ENCODE measurements at regions not wholly inside any gene's neighbourhood (a gene's known extent, or its start where the extent isn't known, plus 50 kb on each side); places are given as distances from the start of the nearest gene placed in this dataset.

GRCh38 chr5:175388531-175388930 is 55.5 kb downstream of the DRD1 start:
- DNase-seq (ENCODE audit: low read depth): no peak

DNA sequence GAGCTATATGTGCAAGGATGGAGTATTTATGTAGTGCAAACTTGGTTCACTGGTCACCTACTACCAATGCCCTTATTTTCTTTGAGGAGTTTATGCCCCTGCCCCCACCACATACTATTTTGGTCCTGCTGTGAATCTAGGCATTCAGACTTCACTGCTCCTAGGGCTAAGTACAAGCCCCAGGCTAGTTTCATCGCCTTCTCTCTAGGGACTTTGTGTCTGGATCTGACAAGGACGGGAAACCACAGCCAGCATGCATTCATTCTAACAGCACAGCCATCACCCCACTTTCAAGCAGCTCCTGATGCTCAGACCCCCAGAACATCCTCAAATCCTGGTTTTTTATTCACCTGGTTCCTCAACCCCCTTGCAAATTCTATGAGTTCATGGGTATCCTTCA is 56.8 kb downstream of the DRD1 start:
- no peak for DNase-seq (ENCODE audit: low read depth)

DNA sequence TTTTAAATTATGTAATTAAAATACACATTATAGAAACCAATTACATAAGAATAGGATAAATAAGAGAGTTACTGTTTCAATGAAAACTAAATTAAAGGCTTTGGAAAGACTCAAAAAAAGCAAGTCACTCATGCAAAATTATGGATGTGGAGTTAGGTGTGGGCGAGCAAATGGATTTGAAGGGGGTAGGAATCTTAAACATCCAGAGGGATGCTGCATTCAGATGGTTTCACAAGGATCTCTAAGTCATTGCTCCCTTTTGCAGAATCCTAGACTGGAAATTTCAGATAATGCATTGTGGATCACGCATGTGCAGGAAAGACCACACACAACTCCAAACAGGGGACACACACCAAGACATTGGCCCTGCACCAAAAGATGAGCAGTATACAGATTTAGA is 57.5 kb downstream of the DRD1 start:
- DNase-seq (ENCODE audit: low read depth): no peak

DNA sequence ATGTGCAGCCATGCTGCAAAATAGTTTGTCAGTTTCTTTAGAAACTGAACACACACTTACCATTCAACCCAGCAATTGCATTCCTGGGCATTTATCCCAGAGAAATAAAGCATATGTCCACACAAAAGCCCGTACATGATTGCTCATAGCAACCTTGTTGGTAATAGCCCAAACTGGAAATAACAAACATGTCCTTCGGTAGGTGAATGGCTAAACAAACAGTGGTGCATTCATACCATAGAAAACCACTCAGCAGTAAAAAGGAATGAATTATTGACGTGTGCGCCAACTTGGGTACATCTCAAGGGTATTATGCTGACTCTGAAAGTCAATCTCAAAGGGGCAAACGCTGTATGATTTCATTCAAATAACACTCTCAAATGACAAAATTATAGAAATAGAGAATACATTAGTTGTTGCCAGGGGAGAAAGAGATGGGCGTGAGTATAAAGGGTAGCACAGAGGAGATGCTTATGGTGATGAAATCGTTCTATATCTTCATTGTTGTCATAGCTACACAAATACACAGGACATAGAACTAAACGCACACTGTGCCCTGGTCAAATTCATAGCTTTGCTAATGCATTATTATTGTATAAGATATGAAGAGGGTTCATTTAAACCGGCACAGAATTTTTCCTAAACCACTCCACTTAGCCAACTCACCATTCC is 58.2 kb downstream of the DRD1 start:
- DNase-seq (ENCODE audit: low read depth): no peak

- no peak for DNase-seq (ENCODE audit: low read depth)
Measured at GRCh38 chr5:175384724-175385552, 59.0 kb downstream of the DRD1 start.

DNA sequence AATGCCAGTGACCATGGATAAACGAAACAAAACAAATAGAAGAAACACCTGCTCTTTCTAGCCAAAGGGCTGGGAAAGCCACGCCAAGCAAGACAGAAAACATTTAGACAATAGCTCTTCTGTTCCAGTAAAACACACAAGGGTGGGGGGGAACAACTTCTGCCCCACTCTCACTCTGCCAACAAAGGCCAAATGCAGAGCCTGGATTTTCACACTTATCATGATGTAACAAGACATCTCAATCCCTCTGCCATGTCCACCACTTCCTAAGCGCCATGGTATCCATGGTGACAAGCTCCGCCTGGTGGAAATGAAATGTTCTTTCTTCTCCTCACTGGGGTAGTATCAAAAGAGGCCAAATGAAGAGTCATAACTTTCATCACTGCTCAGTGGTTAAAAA is 60.6 kb downstream of the DRD1 start:
- no peak for DNase-seq (ENCODE audit: low read depth)

DNA sequence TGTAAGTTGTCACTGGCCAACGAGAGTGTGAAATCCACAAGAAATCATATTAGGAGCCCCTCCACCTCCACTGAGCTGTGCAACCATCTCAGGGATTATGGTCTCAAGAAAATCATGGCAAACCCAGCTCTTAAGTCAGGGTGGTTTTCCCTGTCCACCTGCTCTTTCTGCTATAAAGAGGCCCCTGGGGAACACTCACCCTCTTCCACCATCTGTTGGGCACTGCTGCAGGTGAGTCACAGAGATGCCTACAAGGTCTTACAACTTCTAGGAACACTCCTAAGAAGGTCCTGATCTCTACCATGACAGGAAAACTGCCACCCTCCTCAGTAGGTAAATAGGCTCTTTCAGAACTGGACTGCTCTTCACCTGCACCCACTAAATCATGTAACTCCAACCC is 61.8 kb downstream of the DRD1 start:
- no peak for DNase-seq (ENCODE audit: low read depth)

GRCh38 chr5:175381130-175381529 is 62.9 kb downstream of the DRD1 start:
- DNase-seq (ENCODE audit: low read depth): no peak

- DNase-seq (ENCODE audit: low read depth): no peak
Measured at GRCh38 chr5:175380701-175381100, 63.3 kb downstream of the DRD1 start.

DNA sequence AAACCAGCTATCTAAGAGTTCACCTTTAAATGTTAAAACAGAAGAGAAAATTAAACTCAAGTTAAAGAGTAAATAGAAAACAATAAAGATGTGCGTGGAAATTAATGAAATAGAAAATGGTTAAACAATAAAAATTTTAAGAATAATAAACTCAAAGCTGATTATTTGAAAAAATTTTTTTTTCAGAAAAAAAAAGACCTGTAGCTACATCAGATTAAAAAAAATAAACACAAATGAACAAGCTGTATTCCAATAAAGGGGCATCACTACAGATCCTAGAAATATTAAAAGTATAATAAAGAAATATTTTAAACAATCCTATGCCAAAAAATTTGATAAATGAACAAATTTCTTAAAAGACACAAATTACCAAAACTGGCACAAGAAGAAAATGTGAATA is 64.1 kb downstream of the DRD1 start:
- DNase-seq (ENCODE audit: low read depth): no peak

DNA sequence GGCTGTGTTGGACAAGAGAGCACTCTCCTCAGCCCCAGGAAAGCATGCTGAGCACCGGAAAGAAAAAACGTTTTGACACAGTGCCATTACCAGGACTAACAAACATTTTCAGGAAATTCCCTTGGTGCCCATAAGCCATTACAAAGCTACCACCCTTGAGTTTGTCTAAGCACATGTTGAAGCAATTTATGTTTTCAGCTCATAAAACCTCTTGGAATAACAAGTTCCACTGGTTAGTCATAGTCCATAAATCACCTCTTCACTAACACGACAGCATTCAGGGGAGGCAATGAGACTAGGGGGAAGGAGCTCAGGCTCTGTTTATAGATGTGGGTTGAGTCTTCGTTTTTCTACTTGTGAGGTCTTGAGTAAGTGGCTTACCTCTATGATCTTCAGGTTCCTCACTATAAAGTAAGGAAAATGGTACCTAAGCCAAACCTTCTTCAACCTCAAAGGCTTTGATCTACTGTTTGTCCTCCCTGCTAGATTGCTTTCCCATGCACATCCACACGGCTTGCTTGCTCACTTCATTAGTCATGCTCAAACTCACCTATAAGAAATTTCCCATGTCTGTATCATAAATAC is 65.4 kb downstream of the DRD1 start:
- DNase-seq (ENCODE audit: low read depth): no peak

GRCh38 chr5:175377816-175378215 is 66.2 kb downstream of the DRD1 start:
- DNase-seq (ENCODE audit: low read depth): no peak

DNA sequence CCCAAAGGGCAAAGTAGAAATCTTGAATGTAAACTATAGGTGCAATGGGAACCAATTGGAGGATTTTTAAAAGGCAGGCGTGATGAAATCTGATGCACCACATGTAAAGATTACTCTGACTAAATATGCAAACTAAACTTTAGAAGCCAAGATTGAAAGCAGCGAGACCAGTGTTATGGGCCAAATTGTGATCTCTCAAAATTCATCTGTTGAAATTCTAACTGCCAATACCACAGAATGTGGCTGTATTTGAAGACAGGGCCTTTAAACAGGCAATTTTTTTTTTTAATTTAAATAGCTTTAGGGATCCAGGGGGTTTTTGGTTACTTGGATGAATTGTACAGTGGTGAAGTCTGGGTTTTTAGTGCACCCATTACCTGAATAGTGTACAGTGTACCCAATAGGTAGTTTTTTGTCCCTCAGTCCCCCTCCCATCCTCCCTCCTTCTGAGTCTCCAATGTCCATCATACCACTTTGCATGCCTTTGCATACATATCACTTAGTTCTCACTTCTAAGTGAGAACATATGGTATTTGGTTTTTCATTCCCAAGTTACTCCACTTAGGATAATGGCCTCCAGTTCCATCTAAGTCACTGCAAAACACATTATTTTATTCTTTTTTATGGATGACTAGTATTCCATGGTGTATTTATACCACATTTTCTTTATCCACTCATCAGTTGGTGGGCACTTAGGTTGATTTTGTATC is 69.7 kb downstream of the DRD1 start:
- no peak for DNase-seq (ENCODE audit: low read depth)

- no peak for DNase-seq (ENCODE audit: low read depth)
Measured at GRCh38 chr5:175365866-175366265, 78.1 kb downstream of the DRD1 start.

- DNase-seq (ENCODE audit: low read depth): no peak
Measured at GRCh38 chr5:175363300-175363699, 80.7 kb downstream of the DRD1 start.

GRCh38 chr5:175357995-175358394 is 86.0 kb downstream of the DRD1 start:
- no peak for DNase-seq (ENCODE audit: low read depth)

GRCh38 chr5:175356428-175356827 is 87.6 kb downstream of the DRD1 start:
- no peak for DNase-seq (ENCODE audit: low read depth)

- no peak for DNase-seq (ENCODE audit: low read depth)
Measured at GRCh38 chr5:175354964-175355363, 89.0 kb downstream of the DRD1 start.

- DNase-seq (ENCODE audit: low read depth): no peak
Measured at GRCh38 chr5:175353926-175354325, 90.1 kb downstream of the DRD1 start.

- DNase-seq (ENCODE audit: low read depth): no peak
Measured at GRCh38 chr5:175351897-175352590, 91.9 kb downstream of the DRD1 start.

- no peak for DNase-seq (ENCODE audit: low read depth)
Measured at GRCh38 chr5:175351126-175351525, 92.9 kb downstream of the DRD1 start.

DNA sequence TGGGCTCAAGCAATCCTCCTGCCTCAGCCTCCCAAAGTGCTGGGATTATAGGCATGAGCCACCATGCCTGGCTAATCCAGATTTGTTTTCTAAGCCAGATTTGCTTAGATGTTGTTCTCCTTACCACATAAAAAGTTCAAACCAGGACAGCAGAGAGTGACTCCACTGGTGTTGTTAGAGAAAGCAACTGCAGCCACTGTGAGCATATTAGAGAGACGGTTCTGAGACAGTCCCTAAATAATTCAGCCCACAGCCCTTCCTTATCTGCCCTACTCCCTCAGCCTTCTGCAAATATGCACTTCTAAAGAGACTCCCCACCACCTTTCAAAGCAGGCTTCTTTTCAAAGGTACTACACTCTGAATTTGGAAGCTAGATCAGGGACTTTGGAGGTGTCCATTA is 96.1 kb downstream of the DRD1 start:
- DNase-seq (ENCODE audit: low read depth): no peak
